GM23338 (cell line): ENCODE measurements at regions not wholly inside any gene's neighbourhood (a gene's known extent, or its start where the extent isn't known, plus 50 kb on each side); places are given as distances from the start of the nearest gene placed in this dataset.

ENCODE experiments used
- ATAC-seq: fragments of 200-7000 bp; cut with Tn5 transposase; 3 replicates; pipeline ENCODE4 v1.9.1; 2020
- DNase-seq: peaks from one replicate; pipeline ENCODE4 v3.0.0-alpha.2; 2015; ENCODE audit warnings: low spot score
- H2AFZ ChIP-seq: fragments of 200-600 bp; sonication (generic); 2 replicates; pipeline ENCODE4 v1.8.0; 2016; ENCODE audit warnings: antibody characterized with exemption, mild to moderate bottlenecking, moderate library complexity
- H3F3A ChIP-seq: fragments of 200-600 bp; sonication (generic); replicated peaks from 2 replicates; pipeline ENCODE4 v1.8.0; 2017; ENCODE audit warnings: antibody characterized with exemption, mixed run types, low read depth
- H3K27ac ChIP-seq: fragments of 200-600 bp; sonication (generic); 2 replicates; pipeline ENCODE4 v1.6.1; 2016; ENCODE audit warnings: low read depth
- H3K27me3 ChIP-seq: fragments of 200-600 bp; sonication (generic); 2 replicates; pipeline ENCODE4 v1.8.0; 2016; ENCODE audit warnings: mild to moderate bottlenecking, mixed run types, moderate library complexity; ENCODE audit not compliant: insufficient read depth
- H3K36me3 ChIP-seq: fragments of 200-600 bp; sonication (generic); 2 replicates; pipeline ENCODE4 v1.8.0; 2016; ENCODE audit warnings: mild to moderate bottlenecking; ENCODE audit not compliant: insufficient read depth
- H3K4me1 ChIP-seq: fragments of 200-600 bp; sonication (generic); 2 replicates; pipeline ENCODE4 v1.8.0; 2016; ENCODE audit warnings: mild to moderate bottlenecking, moderate library complexity; ENCODE audit not compliant: insufficient read depth
- H3K4me2 ChIP-seq: fragments of 200-600 bp; sonication (generic); 2 replicates; pipeline ENCODE4 v1.7.1; 2017; ENCODE audit warnings: mixed run types
- H3K4me3 ChIP-seq: fragments of 200-600 bp; sonication (generic); 2 replicates; pipeline ENCODE4 v1.6.1; 2016; ENCODE audit warnings: mixed run types
- H3K79me2 ChIP-seq: fragments of 200-600 bp; sonication (generic); replicated peaks from 2 replicates; pipeline ENCODE4 v1.8.0; 2017; ENCODE audit warnings: mild to moderate bottlenecking; ENCODE audit not compliant: insufficient read depth
- H3K9me2 ChIP-seq: fragments of 200-600 bp; sonication (generic); 2 replicates; pipeline ENCODE4 v1.8.0; 2017; ENCODE audit not compliant: insufficient read depth
- H4K20me1 ChIP-seq: fragments of 200-600 bp; sonication (generic); replicated peaks from 2 replicates; pipeline ENCODE4 v1.8.0; 2017; ENCODE audit warnings: mild to moderate bottlenecking; ENCODE audit not compliant: insufficient read depth
- H3K27ac Mint-ChIP-seq: 2 replicates; pipeline ENCODE4 v1.8.0; 2020; ENCODE audit warnings: inconsistent platforms, mild to moderate bottlenecking, moderate library complexity, mixed read lengths
- H3K27me3 Mint-ChIP-seq: 3 replicates; pipeline ENCODE4 v1.8.0; 2022; ENCODE audit warnings: low read depth, mild to moderate bottlenecking, moderate library complexity, mixed read lengths, inconsistent platforms; ENCODE audit not compliant: insufficient read depth, poor library complexity
- H3K36me3 Mint-ChIP-seq: 3 replicates; pipeline ENCODE4 v1.8.0; 2021; ENCODE audit warnings: low read depth, mild to moderate bottlenecking, inconsistent platforms, moderate library complexity, mixed read lengths
- H3K4me1 Mint-ChIP-seq: 3 replicates; pipeline ENCODE4 v1.8.0; 2020; ENCODE audit warnings: mild to moderate bottlenecking, inconsistent platforms, mixed read lengths
- H3K4me3 Mint-ChIP-seq: 3 replicates; pipeline ENCODE4 v1.8.0; 2021; ENCODE audit warnings: moderate library complexity, mild to moderate bottlenecking, inconsistent platforms, mixed read lengths
- H3K9me3 Mint-ChIP-seq: 3 replicates; pipeline ENCODE4 v1.8.0; 2020; ENCODE audit warnings: moderate library complexity, mild to moderate bottlenecking, inconsistent platforms, mixed read lengths
- CREB1 ChIP-seq: fragments of 250-450 bp; sonication (Bioruptor Pico); IDR thresholded peaks from 2 replicates; pipeline ENCODE4 v1.5.0; 2020; ENCODE audit warnings: low read depth, mild to moderate bottlenecking, moderate library complexity
- CTCF ChIP-seq, 2 experiments: fragments of 200-600 bp in 1 of 2; sonication (generic) in 1 of 2; conservative IDR thresholded peaks; 2 replicates each; pipeline versions ENCODE4 v1.5.1 to v1.6.1; 2016 to 2017; ENCODE audit warnings: antibody characterized with exemption in 2 of 2, low read depth in 2 of 2, mild to moderate bottlenecking in 2 of 2, moderate library complexity in 1 of 2
- EZH2 ChIP-seq: fragments of 200-600 bp; sonication (generic); IDR thresholded peaks from one replicate; pipeline ENCODE4 v1.8.0; 2017; ENCODE audit warnings: antibody characterized with exemption, mild to moderate bottlenecking, low read depth; ENCODE audit not compliant: unreplicated experiment
- EZH2phosphoT487 ChIP-seq: fragments of 200-600 bp; sonication (generic); IDR thresholded peaks from one replicate; pipeline ENCODE4 v1.8.1; 2018; ENCODE audit warnings: antibody characterized with exemption; ENCODE audit not compliant: unreplicated experiment
- JUNB ChIP-seq: IDR thresholded peaks from one replicate; pipeline ENCODE4 v1.6.1; 2016; ENCODE audit warnings: antibody characterized with exemption; ENCODE audit not compliant: unreplicated experiment
- NANOG ChIP-seq: IDR thresholded peaks from 2 replicates; pipeline ENCODE4 v1.6.1; 2016; ENCODE audit warnings: antibody characterized with exemption, borderline replicate concordance
- POLR2AphosphoS5 ChIP-seq: IDR thresholded peaks from 2 replicates; pipeline ENCODE4 v1.6.1; 2016; ENCODE audit warnings: antibody characterized with exemption, low read depth
- ZNF331 ChIP-seq: fragments of 250-450 bp; sonication (Bioruptor Pico); IDR thresholded peaks from 2 replicates; pipeline ENCODE4 v1.5.0; 2020; ENCODE audit warnings: low read depth, mild to moderate bottlenecking, moderate library complexity
- TF ChIP-seq, protein P1 (sequence below): fragments of 250-450 bp; sonication (Bioruptor Pico); IDR thresholded peaks from 2 replicates; pipeline ENCODE4 v1.5.0; 2020; ENCODE audit warnings: mild to moderate bottlenecking, moderate library complexity

- TF ChIP-seq, protein P1, sequence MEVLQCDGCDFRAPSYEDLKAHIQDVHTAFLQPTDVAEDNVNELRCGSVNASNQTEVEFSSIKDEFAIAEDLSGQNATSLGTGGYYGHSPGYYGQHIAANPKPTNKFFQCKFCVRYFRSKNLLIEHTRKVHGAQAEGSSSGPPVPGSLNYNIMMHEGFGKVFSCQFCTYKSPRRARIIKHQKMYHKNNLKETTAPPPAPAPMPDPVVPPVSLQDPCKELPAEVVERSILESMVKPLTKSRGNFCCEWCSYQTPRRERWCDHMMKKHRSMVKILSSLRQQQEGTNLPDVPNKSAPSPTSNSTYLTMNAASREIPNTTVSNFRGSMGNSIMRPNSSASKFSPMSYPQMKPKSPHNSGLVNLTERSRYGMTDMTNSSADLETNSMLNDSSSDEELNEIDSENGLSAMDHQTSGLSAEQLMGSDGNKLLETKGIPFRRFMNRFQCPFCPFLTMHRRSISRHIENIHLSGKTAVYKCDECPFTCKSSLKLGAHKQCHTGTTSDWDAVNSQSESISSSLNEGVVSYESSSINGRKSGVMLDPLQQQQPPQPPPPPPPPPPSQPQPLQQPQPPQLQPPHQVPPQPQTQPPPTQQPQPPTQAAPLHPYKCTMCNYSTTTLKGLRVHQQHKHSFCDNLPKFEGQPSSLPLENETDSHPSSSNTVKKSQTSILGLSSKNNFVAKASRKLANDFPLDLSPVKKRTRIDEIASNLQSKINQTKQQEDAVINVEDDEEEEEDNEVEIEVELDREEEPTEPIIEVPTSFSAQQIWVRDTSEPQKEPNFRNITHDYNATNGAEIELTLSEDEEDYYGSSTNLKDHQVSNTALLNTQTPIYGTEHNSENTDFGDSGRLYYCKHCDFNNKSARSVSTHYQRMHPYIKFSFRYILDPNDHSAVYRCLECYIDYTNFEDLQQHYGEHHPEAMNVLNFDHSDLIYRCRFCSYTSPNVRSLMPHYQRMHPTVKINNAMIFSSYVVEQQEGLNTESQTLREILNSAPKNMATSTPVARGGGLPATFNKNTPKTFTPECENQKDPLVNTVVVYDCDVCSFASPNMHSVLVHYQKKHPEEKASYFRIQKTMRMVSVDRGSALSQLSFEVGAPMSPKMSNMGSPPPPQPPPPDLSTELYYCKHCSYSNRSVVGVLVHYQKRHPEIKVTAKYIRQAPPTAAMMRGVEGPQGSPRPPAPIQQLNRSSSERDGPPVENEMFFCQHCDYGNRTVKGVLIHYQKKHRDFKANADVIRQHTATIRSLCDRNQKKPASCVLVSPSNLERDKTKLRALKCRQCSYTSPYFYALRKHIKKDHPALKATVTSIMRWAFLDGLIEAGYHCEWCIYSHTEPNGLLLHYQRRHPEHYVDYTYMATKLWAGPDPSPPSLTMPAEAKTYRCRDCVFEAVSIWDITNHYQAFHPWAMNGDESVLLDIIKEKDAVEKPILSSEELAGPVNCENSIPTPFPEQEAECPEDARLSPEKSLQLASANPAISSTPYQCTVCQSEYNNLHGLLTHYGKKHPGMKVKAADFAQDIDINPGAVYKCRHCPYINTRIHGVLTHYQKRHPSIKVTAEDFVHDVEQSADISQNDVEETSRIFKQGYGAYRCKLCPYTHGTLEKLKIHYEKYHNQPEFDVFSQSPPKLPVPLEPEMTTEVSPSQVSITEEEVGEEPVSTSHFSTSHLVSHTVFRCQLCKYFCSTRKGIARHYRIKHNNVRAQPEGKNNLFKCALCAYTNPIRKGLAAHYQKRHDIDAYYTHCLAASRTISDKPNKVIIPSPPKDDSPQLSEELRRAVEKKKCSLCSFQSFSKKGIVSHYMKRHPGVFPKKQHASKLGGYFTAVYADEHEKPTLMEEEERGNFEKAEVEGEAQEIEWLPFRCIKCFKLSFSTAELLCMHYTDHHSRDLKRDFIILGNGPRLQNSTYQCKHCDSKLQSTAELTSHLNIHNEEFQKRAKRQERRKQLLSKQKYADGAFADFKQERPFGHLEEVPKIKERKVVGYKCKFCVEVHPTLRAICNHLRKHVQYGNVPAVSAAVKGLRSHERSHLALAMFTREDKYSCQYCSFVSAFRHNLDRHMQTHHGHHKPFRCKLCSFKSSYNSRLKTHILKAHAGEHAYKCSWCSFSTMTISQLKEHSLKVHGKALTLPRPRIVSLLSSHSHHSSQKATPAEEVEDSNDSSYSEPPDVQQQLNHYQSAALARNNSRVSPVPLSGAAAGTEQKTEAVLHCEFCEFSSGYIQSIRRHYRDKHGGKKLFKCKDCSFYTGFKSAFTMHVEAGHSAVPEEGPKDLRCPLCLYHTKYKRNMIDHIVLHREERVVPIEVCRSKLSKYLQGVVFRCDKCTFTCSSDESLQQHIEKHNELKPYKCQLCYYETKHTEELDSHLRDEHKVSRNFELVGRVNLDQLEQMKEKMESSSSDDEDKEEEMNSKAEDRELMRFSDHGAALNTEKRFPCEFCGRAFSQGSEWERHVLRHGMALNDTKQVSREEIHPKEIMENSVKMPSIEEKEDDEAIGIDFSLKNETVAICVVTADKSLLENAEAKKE (CRISPR knock-in tag) = no peak
- TF ChIP-seq EZH2 = no peak
- no peak for TF ChIP-seq ZNF331
These were observed 130.8 kb downstream of the SAMD5 start (continued) for GRCh38 chr6:147639279-147639678.

GRCh38 chr6:147640606-147641005 is 132.1 kb downstream of the SAMD5 start:
- Mint-ChIP-seq H3K9me3 (no peaks in the 10 kb centered on the region), H3K27me3 (no peaks in the 10 kb centered on the region), H3K27ac (no peak overlapping the region), H3K4me1 (peaks cover 7% of the 10 kb centered on the region; the same call in 2 of the 3 replicates), H3K4me3 (no peak overlapping the region), H3K36me3 (no peaks in the 10 kb centered on the region)
- Histone ChIP-seq H3K4me2 (no peak overlapping the region), H3K4me1 (no peaks in the 10 kb centered on the region), H3K9me2 (no peaks in the 10 kb centered on the region), H3K36me3 (no peaks in the 10 kb centered on the region), H2AFZ (no peak overlapping the region), H4K20me1 (no peaks in the 10 kb centered on the region), H3K27me3 (no peaks in the 10 kb centered on the region), H3K4me3 (no peak overlapping the region), H3K79me2 (no peaks in the 10 kb centered on the region), H3K27ac (no peak overlapping the region), H3F3A (no peaks in the 10 kb centered on the region)
- no peak for ATAC-seq
- no peak for DNase-seq
- TF ChIP-seq CREB1 = no peak
- TF ChIP-seq CTCF (conservative IDR thresholded peaks at IDR 0.05; ENCODE audit: low read depth in 2 of 2) = no peak
- TF ChIP-seq POLR2AphosphoS5 = no peak
- TF ChIP-seq, protein P1 (CRISPR knock-in tag) = no peak
- no peak for TF ChIP-seq NANOG
- no peak for TF ChIP-seq ZNF331
- no peak for TF ChIP-seq EZH2phosphoT487
- TF ChIP-seq JUNB = no peak
